GM12873 (cell line): ENCODE measurements at regions not wholly inside any gene's neighbourhood (a gene's known extent, or its start where the extent isn't known, plus 50 kb on each side); places are given as distances from the start of the nearest gene placed in this dataset.

Source experiments
- TF ChIP-seq, protein P1 (sequence below): IDR thresholded peaks from 2 replicates; pipeline ENCODE4 v1.5.1; 2012; ENCODE audit warnings: low read depth, mild to moderate bottlenecking, moderate library complexity, low read length, control low read depth; ENCODE audit not compliant: insufficient read depth; ENCODE audit errors: missing control alignments

DNA sequence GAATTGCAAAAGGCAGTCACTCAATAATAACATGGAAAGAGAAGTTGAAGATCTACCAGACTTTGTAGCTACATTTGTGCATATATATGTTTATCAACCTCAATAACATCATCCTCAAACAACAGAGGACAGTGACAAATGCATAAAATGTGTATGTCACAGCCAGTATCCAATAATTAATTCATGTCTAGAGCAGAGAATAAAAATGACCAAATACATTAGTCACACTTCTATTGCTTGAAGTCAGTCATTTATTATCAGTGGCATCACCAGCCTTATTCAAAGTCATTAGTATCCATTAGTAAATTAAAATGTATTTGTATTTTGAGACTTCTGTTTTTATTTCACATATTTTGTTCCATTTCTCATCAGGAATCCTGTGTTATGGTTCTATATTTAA, 852.8 kb downstream of the XPNPEP1 start:
- TF ChIP-seq, protein P1, sequence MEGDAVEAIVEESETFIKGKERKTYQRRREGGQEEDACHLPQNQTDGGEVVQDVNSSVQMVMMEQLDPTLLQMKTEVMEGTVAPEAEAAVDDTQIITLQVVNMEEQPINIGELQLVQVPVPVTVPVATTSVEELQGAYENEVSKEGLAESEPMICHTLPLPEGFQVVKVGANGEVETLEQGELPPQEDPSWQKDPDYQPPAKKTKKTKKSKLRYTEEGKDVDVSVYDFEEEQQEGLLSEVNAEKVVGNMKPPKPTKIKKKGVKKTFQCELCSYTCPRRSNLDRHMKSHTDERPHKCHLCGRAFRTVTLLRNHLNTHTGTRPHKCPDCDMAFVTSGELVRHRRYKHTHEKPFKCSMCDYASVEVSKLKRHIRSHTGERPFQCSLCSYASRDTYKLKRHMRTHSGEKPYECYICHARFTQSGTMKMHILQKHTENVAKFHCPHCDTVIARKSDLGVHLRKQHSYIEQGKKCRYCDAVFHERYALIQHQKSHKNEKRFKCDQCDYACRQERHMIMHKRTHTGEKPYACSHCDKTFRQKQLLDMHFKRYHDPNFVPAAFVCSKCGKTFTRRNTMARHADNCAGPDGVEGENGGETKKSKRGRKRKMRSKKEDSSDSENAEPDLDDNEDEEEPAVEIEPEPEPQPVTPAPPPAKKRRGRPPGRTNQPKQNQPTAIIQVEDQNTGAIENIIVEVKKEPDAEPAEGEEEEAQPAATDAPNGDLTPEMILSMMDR: no peak

DNA sequence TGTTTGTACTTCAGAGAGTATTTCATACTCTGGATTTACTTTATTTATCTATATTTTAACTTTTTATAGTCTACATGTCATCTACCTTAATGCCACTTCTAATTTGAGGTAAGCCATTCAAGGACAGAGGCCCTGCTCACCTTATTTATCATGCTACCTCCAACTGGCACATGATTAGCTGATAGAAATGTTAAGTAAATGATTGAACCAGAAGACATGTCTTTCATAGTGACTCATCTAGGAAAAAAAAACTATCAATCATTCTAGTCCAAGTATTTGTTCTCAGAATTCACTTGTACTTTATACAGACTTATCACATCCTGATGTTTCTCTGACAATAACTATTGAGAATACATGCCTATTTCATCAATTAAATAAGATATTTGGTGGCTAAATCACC, 856.3 kb downstream of the XPNPEP1 start:
- TF ChIP-seq, protein P1: no peak

GRCh38 chr10:109065821-109066220, 857.5 kb downstream of the XPNPEP1 start:
- TF ChIP-seq, protein P1: no peak

GRCh38 chr10:109062371-109062770, 860.9 kb downstream of the XPNPEP1 start:
- TF ChIP-seq, protein P1: no peak

DNA sequence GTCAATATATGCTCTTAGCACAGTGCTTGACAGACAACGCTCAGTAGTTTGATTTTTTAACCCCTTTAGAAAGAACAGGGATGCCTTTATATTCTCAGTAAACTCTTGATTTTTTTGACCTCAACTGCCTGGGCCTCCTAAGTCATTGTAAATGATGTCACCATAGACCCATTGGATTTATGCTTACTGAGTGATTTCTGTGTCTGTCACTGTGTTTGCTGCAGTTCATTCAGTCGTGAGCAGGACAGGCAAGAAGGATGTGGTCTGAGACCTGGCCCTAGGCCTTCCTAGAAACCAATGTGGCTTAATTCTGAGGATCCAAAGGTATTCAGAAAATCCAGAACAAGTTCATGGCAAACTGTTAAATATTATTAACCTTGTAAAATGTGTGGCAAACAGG, 868.1 kb downstream of the XPNPEP1 start:
- TF ChIP-seq, protein P1: no peak

- TF ChIP-seq, protein P1: no peak
These were observed 875.5 kb downstream of the XPNPEP1 start for GRCh38 chr10:109047856-109048255.

- TF ChIP-seq, protein P1: no peak
These were observed 882.7 kb downstream of the XPNPEP1 start for GRCh38 chr10:109040622-109041021.
